K562 (cell line): ENCODE measurements at regions not wholly inside any gene's neighbourhood (a gene's known extent, or its start where the extent isn't known, plus 50 kb on each side); places are given as distances from the start of the nearest gene placed in this dataset.

Source experiments
- ATAC-seq: fragments of 200-7000 bp; cut with Tn5 transposase; 3 replicates; pipeline ENCODE4 v1.9.1; 2020; ENCODE audit warnings: moderate library complexity
- BruUV-seq: library from RNA; stranded (reverse); fragments of 400-500 nt; replicated peaks from 2 replicates; lab custom pipeline; 2021; lab: Mats Ljungman, UMichigan
- CTCF ChIA-PET: fragments of 300-600 bp; formaldehyde crosslinking; extraction: SDS; loops from one replicate; lab custom pipeline; 2021; ENCODE audit warnings: low intra/inter-chr PET ratio; lab: Yijun Ruan, JAX
- POLR2A ChIA-PET: fragments of 300-600, 350-650 bp; sonication (Branson Sonifier 250); formaldehyde crosslinking; extraction: SDS; loops from one replicate; lab custom pipeline; 2021; ENCODE audit warnings: antibody characterized with exemption, inconsistent platforms; lab: Yijun Ruan, JAX
- DNase-seq, 4 experiments: peaks; one replicate each; pipeline versions ENCODE4 v3.0.0 to v3.0.0-alpha.2; 2011 to 2018; ENCODE audit warnings: low spot score in 3 of 4, mixed read lengths in 3 of 4; ENCODE audit errors: extremely low read depth in 1 of 4
- FAIRE-seq: peaks from 2 replicates; lab custom pipeline; 2011; peaks lifted over from hg19 to GRCh38; lab: Jason Lieb, UNC
- H2AFZ ChIP-seq: 2 replicates; pipeline ENCODE4 v1.6.0; 2011; ENCODE audit warnings: low read depth, low read length, control low read depth, inconsistent platforms
- H3K27ac ChIP-seq: fragments of 200-600 bp; 3 replicates; pipeline ENCODE4 v1.8.0; 2011; ENCODE audit warnings: low read depth, mild to moderate bottlenecking, control low read depth, inconsistent platforms, low read length, moderate library complexity, mixed read lengths; ENCODE audit errors: extremely low read depth
- H3K27me3 ChIP-seq, 2 experiments: fragments of 300-600 bp in 1 of 2; 2 replicates in 1 of 2; 3 replicates in 1 of 2; pipeline versions ENCODE4 v1.6.0 to v1.8.0; 2011; ENCODE audit warnings: inconsistent platforms in 2 of 2, low read length in 2 of 2, mild to moderate bottlenecking in 1 of 2, mixed read lengths in 1 of 2, moderate library complexity in 1 of 2; ENCODE audit not compliant: control insufficient read depth in 2 of 2, insufficient read depth in 2 of 2
- H3K36me3 ChIP-seq: fragments of 300-600 bp; 3 replicates; pipeline ENCODE4 v1.8.0; 2011; ENCODE audit warnings: mild to moderate bottlenecking, low read length, inconsistent platforms; ENCODE audit not compliant: control insufficient read depth, insufficient read depth
- H3K4me1 ChIP-seq, 2 experiments: fragments of 200-600 bp in 1 of 2; replicated peaks in 1 of 2; 2 replicates in 1 of 2; 3 replicates in 1 of 2; pipeline versions ENCODE4 v1.5.1 to v1.8.0; 2011; ENCODE audit warnings: inconsistent platforms in 2 of 2, low read length in 2 of 2, mild to moderate bottlenecking in 1 of 2, mixed read lengths in 1 of 2, moderate library complexity in 1 of 2; ENCODE audit not compliant: control insufficient read depth in 2 of 2, insufficient read depth in 2 of 2
- H3K4me2 ChIP-seq: 2 replicates; pipeline ENCODE4 v1.6.1; 2011; ENCODE audit warnings: low read length, control low read depth, inconsistent platforms, mixed read lengths; ENCODE audit not compliant: insufficient read depth
- H3K4me3 ChIP-seq: fragments of 200-600 bp; sonication (generic), shearing (Covaris generic); 2 replicates; pipeline ENCODE4 v1.5.1; 2016; ENCODE audit warnings: control low read depth, inconsistent platforms
- H3K79me2 ChIP-seq: fragments of 200-600 bp; 3 replicates; pipeline ENCODE4 v1.8.0; 2011; ENCODE audit warnings: low read length, inconsistent platforms; ENCODE audit not compliant: control insufficient read depth, insufficient read depth
- H3K9ac ChIP-seq, 2 experiments: 2 replicates each; pipeline versions ENCODE4 v1.6.0 to v1.6.1; 2011; ENCODE audit warnings: low read depth in 2 of 2, low read length in 2 of 2, control low read depth in 1 of 2, inconsistent platforms in 1 of 2, mild to moderate bottlenecking in 1 of 2, mixed read lengths in 1 of 2; ENCODE audit not compliant: insufficient read depth in 1 of 2
- H3K9me1 ChIP-seq: one replicate; pipeline ENCODE4 v1.6.0; 2011; ENCODE audit warnings: inconsistent platforms, mild to moderate bottlenecking, low read length, moderate library complexity; ENCODE audit not compliant: control insufficient read depth, insufficient read depth
- H3K9me3 ChIP-seq: replicated peaks from 2 replicates; pipeline ENCODE4 v1.5.1; 2011; ENCODE audit warnings: low read depth, low read length, inconsistent platforms; ENCODE audit not compliant: control insufficient read depth, insufficient read depth
- H4K20me1 ChIP-seq: replicated peaks from 2 replicates; pipeline ENCODE4 v1.6.1; 2011; ENCODE audit warnings: low read length, inconsistent platforms, mixed read lengths; ENCODE audit not compliant: control insufficient read depth, insufficient read depth
- ARID4B ChIP-seq: sonication (generic); formaldehyde crosslinking; IDR thresholded peaks from 2 replicates; pipeline ENCODE4 v1.8.0; 2022; ENCODE audit warnings: mild to moderate bottlenecking, missing genetic modification reagents
- BCL6 ChIP-seq: fragments of 250-450 bp; sonication (Bioruptor Pico); IDR thresholded peaks from 2 replicates; pipeline ENCODE4 v1.4.0; 2020
- CHD2 ChIP-seq: IDR thresholded peaks from 2 replicates; pipeline ENCODE4 v1.6.1; 2011; ENCODE audit warnings: low read depth, low read length
- HMG20A ChIP-seq: fragments of 450-650 bp; formaldehyde crosslinking; conservative IDR thresholded peaks from 2 replicates; pipeline ENCODE4 v1.4.0; 2020; ENCODE audit warnings: mild to moderate bottlenecking, mixed read lengths
- HNRNPH1 ChIP-seq: fragments of 200-400 bp; formaldehyde crosslinking; optimal IDR thresholded peaks from 2 replicates; pipeline ENCODE3; 2017; ENCODE audit warnings: low read depth, mild to moderate bottlenecking, low read length, moderate library complexity
- HNRNPL ChIP-seq: fragments of 200-400 bp; formaldehyde crosslinking; IDR thresholded peaks from 2 replicates; pipeline ENCODE4 v1.6.1; 2017; ENCODE audit warnings: low read depth, mild to moderate bottlenecking, low read length
- MIER1 ChIP-seq: fragments of 450-650 bp; IDR thresholded peaks from 2 replicates; pipeline ENCODE4 v1.6.1; 2016; ENCODE audit warnings: antibody characterized with exemption, mild to moderate bottlenecking, low read depth
- SMARCB1 ChIP-seq: IDR thresholded peaks from 2 replicates; pipeline ENCODE4 v1.6.1; 2011; ENCODE audit warnings: improper control_type of control experiment, low read depth; ENCODE audit not compliant: insufficient read length
- TBP ChIP-seq: optimal IDR thresholded peaks from 2 replicates; pipeline ENCODE3; 2011; ENCODE audit warnings: low read depth, low read length, improper control_type of control experiment
- TCF15 ChIP-seq: fragments of 250-450 bp; sonication (Bioruptor Pico); IDR thresholded peaks from 2 replicates; pipeline ENCODE4 v1.8.0; 2022; ENCODE audit warnings: moderate library complexity, mild to moderate bottlenecking, inconsistent platforms
- THRAP3 ChIP-seq: fragments of 450-650 bp; IDR thresholded peaks from 2 replicates; pipeline ENCODE4 v1.6.1; 2016; ENCODE audit warnings: mild to moderate bottlenecking, inconsistent platforms, borderline replicate concordance
- ZNF175 ChIP-seq: fragments of 200-800 bp; sonication (Bioruptor generic); IDR thresholded peaks from 2 replicates; pipeline ENCODE4 v1.6.1; 2016; ENCODE audit warnings: low read depth, mild to moderate bottlenecking, missing genetic modification characterization, missing compliant biosample characterization
- ZNF655 ChIP-seq: fragments of 250-450 bp; sonication (Bioruptor Pico); IDR thresholded peaks from 2 replicates; pipeline ENCODE4 v1.5.0; 2021
- WGBS: fragments of 100-300 bp; shearing (Covaris generic); methylation state at CpG from one replicate; pipeline ENCODE4 v1.1.6; 2016; ENCODE audit warnings: low coverage, mixed read lengths; ENCODE audit not compliant: insufficient coverage; ENCODE audit errors: missing lambda C conversion rate; 5-methylcytosine and 5-hydroxymethylcytosine counted together
- in situ Hi-C: fragments of 300-500 bp; cut with MboI; formaldehyde crosslinking; loops from 4 replicates; pipeline ENCODE4 v1.15.0; 2018; ENCODE audit warnings: inconsistent platforms, mixed read lengths
- intact Hi-C: fragments of 100-400 bp; cut with micrococcal nuclease; formaldehyde crosslinking; loops from 2 replicates; pipeline ENCODE4 v1.14.2; 2022

GRCh38 chr9:12554636-12555035 lies 138.5 kb upstream of the TYRP1 start:
- no peak overlapping the region for H3K27ac ChIP-seq
- no peaks in the 10 kb centered on the region for H3K36me3 ChIP-seq
- no peak overlapping the region for H3K4me3 ChIP-seq
- no peak for DNase-seq
- no peak overlapping the region for H3K4me2 ChIP-seq
- WGBS, result 0% methylated on average over 4 of the region's 5 CpGs
- no peaks in the 10 kb centered on the region for H3K9me1 ChIP-seq
- no peaks in the 10 kb centered on the region for H3K79me2 ChIP-seq
- H3K27me3 ChIP-seq, result no peaks in the 10 kb centered on the region
- H3K9ac ChIP-seq, result no peak overlapping the region
- H3K4me1 ChIP-seq, result no peaks in the 10 kb centered on the region
- ChIA-PET CTCF (no interaction called here), POLR2A (no interaction called here)
- intact Hi-C loops (no loop called here), in situ Hi-C loops (no loop called here)
- H3K9me3 ChIP-seq, result no peaks in the 10 kb centered on the region
- no peak overlapping the region for H2AFZ ChIP-seq
- no peak for TF ChIP-seq HNRNPL
- TF ChIP-seq BCL6 (CRISPR knock-in tag), result no peak
- no peak for TF ChIP-seq ZNF175 (CRISPR knock-in tag)
- TF ChIP-seq TBP, result no peak
- no peak for TF ChIP-seq HNRNPH1
- TF ChIP-seq HMG20A (CRISPR knock-in tag), result no peak
- no peak for TF ChIP-seq THRAP3
- TF ChIP-seq ARID4B, result no peak
- no peak for TF ChIP-seq CHD2
- no peak for TF ChIP-seq MIER1
- no peak for TF ChIP-seq TCF15 (CRISPR knock-in tag)
- TF ChIP-seq ZNF655, result no peak
- TF ChIP-seq SMARCB1, result no peak
- FAIRE-seq, result no peak
- no TSS peak for BruUV-seq
- no peaks in the 10 kb centered on the region for H4K20me1 ChIP-seq
- ATAC-seq, result no peak
